ENCODE measurements at regions not wholly inside any gene's neighbourhood (a gene's known extent, or its start where the extent isn't known, plus 50 kb on each side); places are given as distances from the start of the nearest gene placed in this dataset.

DNA sequence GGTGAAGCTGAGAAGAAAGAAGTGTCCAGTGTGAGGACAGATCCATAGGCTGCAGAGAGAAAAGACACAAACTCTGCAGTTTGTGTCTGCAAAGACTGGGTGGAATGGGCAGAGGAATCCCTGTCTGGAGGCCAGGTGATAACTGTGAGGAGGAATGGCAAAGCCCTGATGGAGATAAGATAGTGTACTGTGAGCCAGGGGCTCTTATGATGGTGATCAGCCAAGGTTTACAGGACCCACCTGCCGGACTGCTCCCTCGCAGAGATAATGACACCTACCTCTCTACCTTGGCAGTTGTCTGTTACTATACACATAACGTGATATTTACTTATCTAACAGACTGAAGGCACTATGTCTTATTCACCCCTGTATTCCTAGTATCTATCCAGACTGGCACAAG, 92.6 kb upstream of the ASIC2 start:
- Histone ChIP-seq H3K4me1 (ENCODE audit: low read length) (no peaks in the 10 kb centered on the region), H3K9ac (ENCODE audit: low read length) (no peak overlapping the region), H2AFZ (ENCODE audit: low read length) (no peak overlapping the region), H3F3A (ENCODE audit: insufficient read depth, low read length) (no peaks in the 10 kb centered on the region), H3K9me3 (replicated peaks; ENCODE audit: insufficient read depth, low read length) (no peaks in the 10 kb centered on the region), H3K27me3 (replicated peaks; ENCODE audit: insufficient read depth, low read length) (no peaks in the 10 kb centered on the region), H3K4me3 (ENCODE audit: low read length) (no peak overlapping the region), H3K4me2 (ENCODE audit: low read depth, low read length) (no peak overlapping the region), H3K27ac (ENCODE audit: low read length) (no peak overlapping the region), H3K79me2 (ENCODE audit: low read length) (no peaks in the 10 kb centered on the region), H3K36me3 (replicated peaks; ENCODE audit: insufficient read depth, low read length) (no peaks in the 10 kb centered on the region), H4K20me1 (ENCODE audit: insufficient read depth, low read length) (no peaks in the 10 kb centered on the region), H3K9me2 (replicated peaks; ENCODE audit: insufficient read depth, low read length) (no peaks in the 10 kb centered on the region)
- TF ChIP-seq, protein P1, sequence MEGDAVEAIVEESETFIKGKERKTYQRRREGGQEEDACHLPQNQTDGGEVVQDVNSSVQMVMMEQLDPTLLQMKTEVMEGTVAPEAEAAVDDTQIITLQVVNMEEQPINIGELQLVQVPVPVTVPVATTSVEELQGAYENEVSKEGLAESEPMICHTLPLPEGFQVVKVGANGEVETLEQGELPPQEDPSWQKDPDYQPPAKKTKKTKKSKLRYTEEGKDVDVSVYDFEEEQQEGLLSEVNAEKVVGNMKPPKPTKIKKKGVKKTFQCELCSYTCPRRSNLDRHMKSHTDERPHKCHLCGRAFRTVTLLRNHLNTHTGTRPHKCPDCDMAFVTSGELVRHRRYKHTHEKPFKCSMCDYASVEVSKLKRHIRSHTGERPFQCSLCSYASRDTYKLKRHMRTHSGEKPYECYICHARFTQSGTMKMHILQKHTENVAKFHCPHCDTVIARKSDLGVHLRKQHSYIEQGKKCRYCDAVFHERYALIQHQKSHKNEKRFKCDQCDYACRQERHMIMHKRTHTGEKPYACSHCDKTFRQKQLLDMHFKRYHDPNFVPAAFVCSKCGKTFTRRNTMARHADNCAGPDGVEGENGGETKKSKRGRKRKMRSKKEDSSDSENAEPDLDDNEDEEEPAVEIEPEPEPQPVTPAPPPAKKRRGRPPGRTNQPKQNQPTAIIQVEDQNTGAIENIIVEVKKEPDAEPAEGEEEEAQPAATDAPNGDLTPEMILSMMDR (IDR thresholded peaks at IDR 0.05; ENCODE audit: low read length), result no peak
- TF ChIP-seq EZH2 (optimal IDR thresholded peaks at IDR 0.05; ENCODE audit: low read depth, low read length) (no peak), EZH2phosphoT487 (IDR thresholded peaks at IDR 0.05; ENCODE audit: low read length) (no peak)
- no peak for DNase-seq

DNA sequence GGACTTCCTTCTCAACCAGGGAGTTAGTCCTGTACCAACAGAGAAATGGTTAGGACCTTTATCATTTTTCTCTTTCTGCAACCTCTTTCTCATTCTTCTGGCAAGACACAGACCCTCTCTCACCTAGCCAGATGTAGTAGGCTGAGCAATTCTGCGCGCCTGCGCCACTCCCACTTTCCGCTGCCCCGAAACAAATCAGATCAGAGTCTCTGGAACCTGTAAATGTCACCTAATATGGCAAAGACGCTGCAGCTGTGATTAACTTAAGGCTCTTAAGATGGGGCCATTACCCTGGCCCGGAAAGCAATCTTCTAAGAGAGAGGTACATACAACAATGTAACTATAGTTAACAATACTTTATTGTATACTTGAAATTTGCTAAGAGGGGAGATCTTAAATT, 94.3 kb upstream of the ASIC2 start:
- no peaks in the 10 kb centered on the region for H3K36me3 ChIP-seq (replicated peaks; ENCODE audit: insufficient read depth, low read length)
- TF ChIP-seq, protein P1 (IDR thresholded peaks at IDR 0.05; ENCODE audit: low read length), result no peak
- TF ChIP-seq EZH2phosphoT487 (IDR thresholded peaks at IDR 0.05; ENCODE audit: low read length) (no peak), EZH2 (optimal IDR thresholded peaks at IDR 0.05; ENCODE audit: low read depth, low read length) (no peak)
- no peak overlapping the region for H3K9ac ChIP-seq (ENCODE audit: low read length)
- no peaks in the 10 kb centered on the region for H3K79me2 ChIP-seq (ENCODE audit: low read length)
- no peak overlapping the region for H3K27ac ChIP-seq (ENCODE audit: low read length)
- no peaks in the 10 kb centered on the region for H3F3A ChIP-seq (ENCODE audit: insufficient read depth, low read length)
- H3K4me3 ChIP-seq (ENCODE audit: low read length), result no peak overlapping the region
- no peaks in the 10 kb centered on the region for H3K9me3 ChIP-seq (replicated peaks; ENCODE audit: insufficient read depth, low read length)
- H3K9me2 ChIP-seq (replicated peaks; ENCODE audit: insufficient read depth, low read length), result no peaks in the 10 kb centered on the region
- H3K27me3 ChIP-seq (replicated peaks; ENCODE audit: insufficient read depth, low read length), result no peaks in the 10 kb centered on the region
- no peaks in the 10 kb centered on the region for H4K20me1 ChIP-seq (ENCODE audit: insufficient read depth, low read length)
- H3K4me1 ChIP-seq (ENCODE audit: low read length), result no peaks in the 10 kb centered on the region
- no peak overlapping the region for H3K4me2 ChIP-seq (ENCODE audit: low read depth, low read length)
- no peak overlapping the region for H2AFZ ChIP-seq (ENCODE audit: low read length)
- no peak for DNase-seq

DNA sequence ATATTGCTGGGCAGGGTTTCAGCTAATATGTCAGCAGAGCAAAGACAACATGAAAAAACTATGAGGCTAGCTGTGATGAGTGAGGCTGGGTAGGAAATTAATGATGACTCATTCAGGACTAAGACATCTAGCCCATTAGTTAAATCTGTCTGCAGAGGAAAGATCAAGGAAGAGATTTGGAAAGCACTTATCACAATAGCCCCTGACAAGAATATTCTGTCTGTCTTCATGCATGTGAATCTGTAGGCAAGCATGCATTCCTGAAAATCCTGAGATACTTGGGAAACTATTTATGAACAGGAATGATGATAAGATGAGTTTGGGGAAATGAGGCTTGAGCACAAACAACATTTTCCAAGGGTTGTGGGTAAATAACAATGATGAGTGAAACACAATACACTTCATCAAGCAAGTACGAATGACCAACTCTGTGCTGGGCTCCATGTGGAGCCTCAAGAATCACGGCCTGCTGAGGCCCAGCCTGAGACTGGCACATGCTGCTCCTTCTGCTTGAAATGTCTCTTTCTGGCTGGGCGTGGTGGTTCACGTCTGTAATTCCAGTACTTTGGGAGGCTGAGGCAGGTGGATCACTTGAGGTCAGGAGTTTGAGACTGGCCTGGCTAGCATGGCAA, 96.5 kb upstream of the ASIC2 start:
- no peaks in the 10 kb centered on the region for H3F3A ChIP-seq (ENCODE audit: insufficient read depth, low read length)
- H3K27me3 ChIP-seq (replicated peaks; ENCODE audit: insufficient read depth, low read length), result no peaks in the 10 kb centered on the region
- no peaks in the 10 kb centered on the region for H4K20me1 ChIP-seq (ENCODE audit: insufficient read depth, low read length)
- no peak overlapping the region for H3K4me3 ChIP-seq (ENCODE audit: low read length)
- TF ChIP-seq EZH2phosphoT487 (IDR thresholded peaks at IDR 0.05; ENCODE audit: low read length), result no peak
- TF ChIP-seq, protein P1 (IDR thresholded peaks at IDR 0.05; ENCODE audit: low read length), result no peak
- TF ChIP-seq EZH2 (optimal IDR thresholded peaks at IDR 0.05; ENCODE audit: low read depth, low read length), result no peak
- no peak overlapping the region for H3K9ac ChIP-seq (ENCODE audit: low read length)
- no peaks in the 10 kb centered on the region for H3K4me1 ChIP-seq (ENCODE audit: low read length)
- no peak overlapping the region for H3K4me2 ChIP-seq (ENCODE audit: low read depth, low read length)
- H3K9me3 ChIP-seq (replicated peaks; ENCODE audit: insufficient read depth, low read length), result no peaks in the 10 kb centered on the region
- DNase-seq, result no peak
- H2AFZ ChIP-seq (ENCODE audit: low read length), result no peak overlapping the region
- H3K79me2 ChIP-seq (ENCODE audit: low read length), result no peaks in the 10 kb centered on the region
- no peaks in the 10 kb centered on the region for H3K36me3 ChIP-seq (replicated peaks; ENCODE audit: insufficient read depth, low read length)
- H3K27ac ChIP-seq (ENCODE audit: low read length), result no peak overlapping the region
- no peaks in the 10 kb centered on the region for H3K9me2 ChIP-seq (replicated peaks; ENCODE audit: insufficient read depth, low read length)

Measured in MM.1S (cell line).